ENCODE measurements at regions not wholly inside any gene's neighbourhood (a gene's known extent, or its start where the extent isn't known, plus 50 kb on each side); places are given as distances from the start of the nearest gene placed in this dataset.

GRCh38 chr14:100470523-100470897 is 116.7 kb downstream of the BEGAIN start:
- Histone ChIP-seq H3K4me3 (no peak overlapping the region), H3K27ac (no peak overlapping the region)
- DNase-seq (ENCODE audit: low spot score): no peak
- no peak for TF ChIP-seq CTCF (IDR thresholded peaks at IDR 0.05)

GRCh38 chr14:100471441-100472093 is 115.7 kb downstream of the BEGAIN start:
- Histone ChIP-seq H3K4me3 (no peak overlapping the region), H3K27ac (no peak overlapping the region)
- TF ChIP-seq CTCF (IDR thresholded peaks at IDR 0.05): no peak
- DNase-seq (ENCODE audit: low spot score): no peak

- Histone ChIP-seq H3K27ac (no peak overlapping the region), H3K4me3 (no peak overlapping the region)
- DNase-seq (ENCODE audit: low spot score): no peak
- TF ChIP-seq CTCF (IDR thresholded peaks at IDR 0.05): no peak
Measured at GRCh38 chr14:100472094-100472455, 115.1 kb downstream of the BEGAIN start.

GRCh38 chr14:100472491-100472890 is 114.7 kb downstream of the BEGAIN start:
- no peak for DNase-seq (ENCODE audit: low spot score)
- H3K27ac ChIP-seq: no peak overlapping the region
- H3K4me3 ChIP-seq: no peak overlapping the region
- TF ChIP-seq CTCF (IDR thresholded peaks at IDR 0.05): no peak

- Histone ChIP-seq H3K27ac (no peak overlapping the region), H3K4me3 (no peak overlapping the region)
- DNase-seq (ENCODE audit: low spot score): no peak
- TF ChIP-seq CTCF (IDR thresholded peaks at IDR 0.05): no peak
Measured at GRCh38 chr14:100473249-100473648, 114.0 kb downstream of the BEGAIN start.

GRCh38 chr14:100474196-100474595 is 113.0 kb downstream of the BEGAIN start:
- TF ChIP-seq CTCF (IDR thresholded peaks at IDR 0.05): no peak
- no peak for DNase-seq (ENCODE audit: low spot score)
- Histone ChIP-seq H3K4me3 (no peak overlapping the region), H3K27ac (no peak overlapping the region)

GRCh38 chr14:100475268-100475667 is 111.9 kb downstream of the BEGAIN start:
- DNase-seq (ENCODE audit: low spot score): no peak
- Histone ChIP-seq H3K27ac (no peak overlapping the region), H3K4me3 (no peak overlapping the region)
- TF ChIP-seq CTCF (IDR thresholded peaks at IDR 0.05): no peak
